ENCODE measurements at regions not wholly inside any gene's neighbourhood (a gene's known extent, or its start where the extent isn't known, plus 50 kb on each side); places are given as distances from the start of the nearest gene placed in this dataset.

DNA sequence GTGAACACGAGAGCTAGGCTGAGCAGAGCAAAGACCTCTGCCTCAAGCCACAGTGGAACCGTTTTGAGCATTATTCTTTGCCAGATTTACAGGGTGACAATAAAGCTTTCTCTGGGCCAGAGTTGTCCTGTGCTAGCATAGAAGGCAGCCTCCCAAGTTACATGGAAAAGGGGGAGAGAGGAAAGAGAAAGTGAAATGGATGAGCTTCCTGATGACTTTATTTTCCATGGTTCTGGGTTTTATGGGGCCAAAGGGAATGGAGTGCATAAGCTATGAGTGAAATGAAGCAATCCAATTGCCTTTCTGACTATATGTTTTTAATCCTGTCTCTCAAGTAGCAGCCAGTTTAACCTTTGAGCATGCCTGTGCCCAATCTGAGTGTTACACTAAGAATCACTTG is 428.4 kb downstream of the COG6 start:
- intact Hi-C loops (cut with micrococcal nuclease; ENCODE audit: unreplicated experiment), result no loop called here
- Histone ChIP-seq H3K9me3 (no peaks in the 10 kb centered on the region), H3K27me3 (replicated peaks; ENCODE audit: control insufficient read depth, insufficient read depth, low read length) (no peaks in the 10 kb centered on the region), H3K4me3 (ENCODE audit: low read depth, low read length) (no peak overlapping the region), H3K4me1 (peaks cover 12% of the 10 kb centered on the region), H3K36me3 (ENCODE audit: control insufficient read depth, insufficient read depth, low read length) (no peaks in the 10 kb centered on the region)
- TF ChIP-seq, protein P1, sequence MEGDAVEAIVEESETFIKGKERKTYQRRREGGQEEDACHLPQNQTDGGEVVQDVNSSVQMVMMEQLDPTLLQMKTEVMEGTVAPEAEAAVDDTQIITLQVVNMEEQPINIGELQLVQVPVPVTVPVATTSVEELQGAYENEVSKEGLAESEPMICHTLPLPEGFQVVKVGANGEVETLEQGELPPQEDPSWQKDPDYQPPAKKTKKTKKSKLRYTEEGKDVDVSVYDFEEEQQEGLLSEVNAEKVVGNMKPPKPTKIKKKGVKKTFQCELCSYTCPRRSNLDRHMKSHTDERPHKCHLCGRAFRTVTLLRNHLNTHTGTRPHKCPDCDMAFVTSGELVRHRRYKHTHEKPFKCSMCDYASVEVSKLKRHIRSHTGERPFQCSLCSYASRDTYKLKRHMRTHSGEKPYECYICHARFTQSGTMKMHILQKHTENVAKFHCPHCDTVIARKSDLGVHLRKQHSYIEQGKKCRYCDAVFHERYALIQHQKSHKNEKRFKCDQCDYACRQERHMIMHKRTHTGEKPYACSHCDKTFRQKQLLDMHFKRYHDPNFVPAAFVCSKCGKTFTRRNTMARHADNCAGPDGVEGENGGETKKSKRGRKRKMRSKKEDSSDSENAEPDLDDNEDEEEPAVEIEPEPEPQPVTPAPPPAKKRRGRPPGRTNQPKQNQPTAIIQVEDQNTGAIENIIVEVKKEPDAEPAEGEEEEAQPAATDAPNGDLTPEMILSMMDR (IDR thresholded peaks at IDR 0.05; ENCODE audit: insufficient read depth in 1 of 2, low read depth in 1 of 2, low read length in 1 of 2, severe bottlenecking in 1 of 2, unreplicated experiment in 1 of 2), result no peak
- no TSS peak for BruUV-seq (replicated peaks)
- DNase-seq, result no peak
- Mint-ChIP-seq H3K4me3 (ENCODE audit: unreplicated experiment) (no peak overlapping the region), H3K4me1 (ENCODE audit: low read depth, unreplicated experiment) (peaks cover 12% of the 10 kb centered on the region), H3K27ac (ENCODE audit: unreplicated experiment) (no peak overlapping the region), H3K9me3 (ENCODE audit: unreplicated experiment) (no peaks in the 10 kb centered on the region), H3K27me3 (ENCODE audit: insufficient read depth, unreplicated experiment) (no peaks in the 10 kb centered on the region), H3K36me3 (ENCODE audit: insufficient read depth, unreplicated experiment) (no peaks in the 10 kb centered on the region)
- POLR2A ChIA-PET, result no interaction called here
- CTCF ChIA-PET, result no interaction called here

GRCh38 chr13:40084934-40085333 is 429.5 kb downstream of the COG6 start:
- no peaks in the 10 kb centered on the region for H3K36me3 ChIP-seq (ENCODE audit: control insufficient read depth, insufficient read depth, low read length)
- no peaks in the 10 kb centered on the region for H3K27me3 ChIP-seq (replicated peaks; ENCODE audit: control insufficient read depth, insufficient read depth, low read length)
- H3K27ac Mint-ChIP-seq (ENCODE audit: unreplicated experiment), result no peak overlapping the region
- CTCF ChIA-PET, result no interaction called here
- no peaks in the 10 kb centered on the region for H3K27me3 Mint-ChIP-seq (ENCODE audit: insufficient read depth, unreplicated experiment)
- no peak overlapping the region for H3K4me3 ChIP-seq (ENCODE audit: low read depth, low read length)
- no peak overlapping the region for H3K4me3 Mint-ChIP-seq (ENCODE audit: unreplicated experiment)
- no peaks in the 10 kb centered on the region for H3K36me3 Mint-ChIP-seq (ENCODE audit: insufficient read depth, unreplicated experiment)
- TF ChIP-seq, protein P1 (IDR thresholded peaks at IDR 0.05; ENCODE audit: insufficient read depth in 1 of 2, low read depth in 1 of 2, low read length in 1 of 2, severe bottlenecking in 1 of 2, unreplicated experiment in 1 of 2), result no peak
- H3K9me3 ChIP-seq, result no peaks in the 10 kb centered on the region
- peaks cover 12% of the 10 kb centered on the region for H3K4me1 Mint-ChIP-seq (ENCODE audit: low read depth, unreplicated experiment)
- no peaks in the 10 kb centered on the region for H3K9me3 Mint-ChIP-seq (ENCODE audit: unreplicated experiment)
- intact Hi-C loops (cut with micrococcal nuclease; ENCODE audit: unreplicated experiment), result no loop called here
- H3K4me1 ChIP-seq, result peaks cover 12% of the 10 kb centered on the region
- POLR2A ChIA-PET, result no interaction called here
- DNase-seq, result no peak
- BruUV-seq (replicated peaks), result no TSS peak

- CTCF ChIA-PET, result interaction anchor here (1.4 kb wide), 1 partner anchor 18 kb away, joined by 3 read pairs; no protein-coding TSS in a partner anchor
- TF ChIP-seq, protein P1 (IDR thresholded peaks at IDR 0.05; ENCODE audit: insufficient read depth in 1 of 2, low read depth in 1 of 2, low read length in 1 of 2, severe bottlenecking in 1 of 2, unreplicated experiment in 1 of 2), result no peak
- Mint-ChIP-seq H3K27me3 (ENCODE audit: insufficient read depth, unreplicated experiment) (no peaks in the 10 kb centered on the region), H3K4me3 (ENCODE audit: unreplicated experiment) (peak overlapping the region; percentile 44), H3K36me3 (ENCODE audit: insufficient read depth, unreplicated experiment) (no peaks in the 10 kb centered on the region), H3K4me1 (ENCODE audit: low read depth, unreplicated experiment) (peaks cover 12% of the 10 kb centered on the region), H3K9me3 (ENCODE audit: unreplicated experiment) (no peaks in the 10 kb centered on the region), H3K27ac (ENCODE audit: unreplicated experiment) (peak overlapping the region; percentile 66)
- Histone ChIP-seq H3K36me3 (ENCODE audit: control insufficient read depth, insufficient read depth, low read length) (no peaks in the 10 kb centered on the region), H3K4me3 (ENCODE audit: low read depth, low read length) (no peak overlapping the region), H3K27me3 (replicated peaks; ENCODE audit: control insufficient read depth, insufficient read depth, low read length) (no peaks in the 10 kb centered on the region), H3K4me1 (peaks cover 12% of the 10 kb centered on the region), H3K9me3 (no peaks in the 10 kb centered on the region)
- DNase-seq, result peak in 1 of 2 experiments; percentile 30
- BruUV-seq (replicated peaks), result no TSS peak
- POLR2A ChIA-PET, result no interaction called here
- intact Hi-C loops (cut with micrococcal nuclease; ENCODE audit: unreplicated experiment), result no loop called here
Measured at GRCh38 chr13:40087091-40088002, 431.9 kb downstream of the COG6 start.

All from Caco-2 (cell line).